ENCODE measurements at regions not wholly inside any gene's neighbourhood (a gene's known extent, or its start where the extent isn't known, plus 50 kb on each side); places are given as distances from the start of the nearest gene placed in this dataset.

GRCh38 chr7:142447762-142448161, 189.9 kb upstream of the PRSS58 start:
- TF ChIP-seq CTCF (IDR thresholded peaks at IDR 0.05) = no peak
- no peak for ATAC-seq

GRCh38 chr7:142445019-142445686, 187.3 kb upstream of the PRSS58 start:
- Histone ChIP-seq H3K36me3 (ENCODE audit: low read depth) (no peaks in the 10 kb centered on the region), H3K4me3 (no peak overlapping the region), H3K4me1 (ENCODE audit: low read depth) (no peaks in the 10 kb centered on the region), H3K9me3 (no peaks in the 10 kb centered on the region)
- TF ChIP-seq CTCF (IDR thresholded peaks at IDR 0.05) = no peak
- no peak for ATAC-seq
- no peak for DNase-seq
- intact Hi-C loops (cut with DNase I, micrococcal nuclease) = no loop called here

More at GRCh38 chr7:142447762-142448161, 189.9 kb upstream of the PRSS58 start:
- no peak for DNase-seq
- no peaks in the 10 kb centered on the region for H3K9me3 ChIP-seq
- intact Hi-C loops (cut with DNase I, micrococcal nuclease) = no loop called here
- H3K4me3 ChIP-seq = no peak overlapping the region
- no peaks in the 10 kb centered on the region for H3K36me3 ChIP-seq (ENCODE audit: low read depth)
- no peaks in the 10 kb centered on the region for H3K4me1 ChIP-seq (ENCODE audit: low read depth)

GRCh38 chr7:142443216-142444010, 185.6 kb upstream of the PRSS58 start:
- TF ChIP-seq CTCF (IDR thresholded peaks at IDR 0.05) = no peak
- H3K36me3 ChIP-seq (ENCODE audit: low read depth) = no peaks in the 10 kb centered on the region
- H3K9me3 ChIP-seq = no peaks in the 10 kb centered on the region
- ATAC-seq (no peak), DNase-seq (no peak)
- H3K4me3 ChIP-seq = no peak overlapping the region
- H3K4me1 ChIP-seq (ENCODE audit: low read depth) = no peaks in the 10 kb centered on the region
- intact Hi-C loops (cut with DNase I, micrococcal nuclease) = no loop called here

- TF ChIP-seq CTCF (IDR thresholded peaks at IDR 0.05) = no peak
- intact Hi-C loops (cut with DNase I, micrococcal nuclease) = no loop called here
- H3K36me3 ChIP-seq (ENCODE audit: low read depth) = no peaks in the 10 kb centered on the region
- H3K4me3 ChIP-seq = no peak overlapping the region
- DNase-seq = no peak
- no peak for ATAC-seq
- H3K4me1 ChIP-seq (ENCODE audit: low read depth) = no peaks in the 10 kb centered on the region
- no peaks in the 10 kb centered on the region for H3K9me3 ChIP-seq
Observed at GRCh38 chr7:142442396-142442795, 184.5 kb upstream of the PRSS58 start.

GRCh38 chr7:142440906-142441411, 183.1 kb upstream of the PRSS58 start:
- ATAC-seq = no peak
- no peaks in the 10 kb centered on the region for H3K4me1 ChIP-seq (ENCODE audit: low read depth)
- no peak for TF ChIP-seq CTCF (IDR thresholded peaks at IDR 0.05)
- H3K36me3 ChIP-seq (ENCODE audit: low read depth) = no peaks in the 10 kb centered on the region
- intact Hi-C loops (cut with DNase I, micrococcal nuclease) = no loop called here
- no peaks in the 10 kb centered on the region for H3K9me3 ChIP-seq
- H3K4me3 ChIP-seq = no peak overlapping the region
- DNase-seq = no peak

All from mucosa of descending colon (tissue), 3 donors.